Keratinocyte (primary cell): ENCODE measurements at regions not wholly inside any gene's neighbourhood (a gene's known extent, or its start where the extent isn't known, plus 50 kb on each side); places are given as distances from the start of the nearest gene placed in this dataset.

ENCODE experiments used
- CTCF ChIP-seq, 3 experiments: IDR thresholded peaks in 1 of 3; conservative IDR thresholded peaks in 1 of 3; optimal IDR thresholded peaks in 1 of 3; 2 replicates in 2 of 3; 3 replicates in 1 of 3; pipeline versions ENCODE3 to v1.5.1; 2011; ENCODE audit warnings: low read length in 3 of 3, mild to moderate bottlenecking in 3 of 3, moderate library complexity in 2 of 3, control low read depth in 1 of 3, inconsistent platforms in 1 of 3; ENCODE audit not compliant: insufficient read depth in 2 of 3; ENCODE audit errors: extremely low read depth in 1 of 3
- EZH2 ChIP-seq: IDR thresholded peaks from one replicate; pipeline ENCODE4 v1.6.1; 2012; ENCODE audit warnings: inconsistent platforms, mild to moderate bottlenecking, low read length, moderate library complexity

DNA sequence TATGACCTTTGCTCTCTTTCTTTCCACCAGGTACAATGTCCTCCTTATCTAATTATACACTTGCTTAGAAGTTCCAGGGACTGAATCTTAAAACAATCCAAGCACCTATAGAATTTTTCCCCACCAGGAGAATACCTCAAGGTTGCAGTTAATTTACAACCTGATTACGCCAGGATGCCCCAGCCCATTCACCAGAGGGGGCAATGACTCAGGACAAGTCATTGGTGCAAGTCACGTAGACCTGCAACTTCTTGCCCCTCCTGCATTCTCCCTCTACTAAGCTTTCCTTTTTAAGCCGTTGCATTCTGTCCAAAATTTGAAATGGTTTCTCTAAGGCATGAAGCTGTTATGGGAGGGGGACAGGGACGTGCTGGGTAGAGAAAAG, 111.1 kb upstream of the SCAF11 start:
- TF ChIP-seq EZH2, result no peak
- no peak for TF ChIP-seq CTCF (optimal IDR thresholded peaks at IDR 0.05 in 1 of 3, IDR thresholded peaks at IDR 0.05 in 1 of 3, conservative IDR thresholded peaks at IDR 0.05 in 1 of 3; ENCODE audit: extremely low read depth in 1 of 3, insufficient read depth in 2 of 3, low read length in 3 of 3)
